ENCODE measurements at regions not wholly inside any gene's neighbourhood (a gene's known extent, or its start where the extent isn't known, plus 50 kb on each side); places are given as distances from the start of the nearest gene placed in this dataset.

GRCh38 chr3:194841515-194841841 is 155.8 kb downstream of the FAM43A start:
- Histone ChIP-seq H3K4me3 (ENCODE audit: low read depth, low read length) (no peak overlapping the region), H3K4me1 (ENCODE audit: control insufficient read depth, insufficient read depth, low read length) (no peaks in the 10 kb centered on the region), H3K27ac (ENCODE audit: extremely low read depth, low read depth, low read length) (no peak overlapping the region), H3K36me3 (ENCODE audit: control insufficient read depth in 2 of 2, insufficient read depth in 1 of 2, low read length in 2 of 2) (no peaks in the 10 kb centered on the region), H3K9me3 (ENCODE audit: control insufficient read depth, insufficient read depth, low read depth, low read length) (no peaks in the 10 kb centered on the region)
- TF ChIP-seq ZNF433 (tag by site-specific recombination; IDR thresholded peaks at IDR 0.05; ENCODE audit: low read depth), result no peak
- TF ChIP-seq ZNF24 (tag by site-specific recombination; IDR thresholded peaks at IDR 0.05), result no peak
- no peak for TF ChIP-seq ZFP41 (tag by site-specific recombination; IDR thresholded peaks at IDR 0.05; ENCODE audit: borderline replicate concordance)
- no peak for TF ChIP-seq ZBTB49 (tag by site-specific recombination; IDR thresholded peaks at IDR 0.05; ENCODE audit: low read depth)
- no peak for TF ChIP-seq ZNF221 (tag by site-specific recombination; IDR thresholded peaks at IDR 0.05; ENCODE audit: borderline replicate concordance)
- no peak for TF ChIP-seq GLI2 (tag by site-specific recombination; IDR thresholded peaks at IDR 0.05; ENCODE audit: borderline replicate concordance, low read depth)
- TF ChIP-seq TSHZ1 (tag by site-specific recombination; IDR thresholded peaks at IDR 0.05; ENCODE audit: borderline replicate concordance), result no peak
- no peak for TF ChIP-seq ZNF184 (tag by site-specific recombination; IDR thresholded peaks at IDR 0.05)
- no peak for TF ChIP-seq GLIS2 (tag by site-specific recombination; IDR thresholded peaks at IDR 0.05)
- no peak for TF ChIP-seq SETDB1 (IDR thresholded peaks at IDR 0.05; ENCODE audit: insufficient read length, low read length)
- no peak for TF ChIP-seq SP2 (tag by site-specific recombination; IDR thresholded peaks at IDR 0.05)
- TF ChIP-seq ZEB2 (tag by site-specific recombination; IDR thresholded peaks at IDR 0.05), result no peak
- TF ChIP-seq MZF1 (tag by site-specific recombination; IDR thresholded peaks at IDR 0.05; ENCODE audit: borderline replicate concordance), result no peak
- ChIA-PET POLR2A (interaction anchor here (1.5 kb wide), 1 partner anchor 155 kb away, joined by 4 read pairs; no protein-coding TSS in a partner anchor), CTCF (no interaction called here)

GRCh38 chr3:194843556-194843955 is 157.9 kb downstream of the FAM43A start:
- Histone ChIP-seq H3K9me3 (ENCODE audit: control insufficient read depth, insufficient read depth, low read depth, low read length) (no peaks in the 10 kb centered on the region), H3K36me3 (ENCODE audit: control insufficient read depth in 2 of 2, insufficient read depth in 1 of 2, low read length in 2 of 2) (no peaks in the 10 kb centered on the region), H3K4me1 (ENCODE audit: control insufficient read depth, insufficient read depth, low read length) (no peaks in the 10 kb centered on the region), H3K4me3 (ENCODE audit: low read depth, low read length) (no peak overlapping the region), H3K27ac (ENCODE audit: extremely low read depth, low read depth, low read length) (no peak overlapping the region)
- POLR2A ChIA-PET, result no interaction called here
- CTCF ChIA-PET, result no interaction called here
- TF ChIP-seq SCRT2 (tag by site-specific recombination; IDR thresholded peaks at IDR 0.05) (no peak), ZNF248 (tag by site-specific recombination; IDR thresholded peaks at IDR 0.05) (no peak), ZNF18 (tag by site-specific recombination; IDR thresholded peaks at IDR 0.05) (no peak), KLF1 (tag by site-specific recombination; IDR thresholded peaks at IDR 0.05) (no peak), ZNF138 (tag by site-specific recombination; IDR thresholded peaks at IDR 0.05; ENCODE audit: borderline replicate concordance) (no peak), ZSCAN4 (tag by site-specific recombination; IDR thresholded peaks at IDR 0.05) (no peak), ZBTB11 (tag by site-specific recombination; conservative IDR thresholded peaks at IDR 0.05; ENCODE audit: low read depth) (no peak), ZNF354C (tag by site-specific recombination; IDR thresholded peaks at IDR 0.05; ENCODE audit: borderline replicate concordance, low read depth) (no peak), SETDB1 (IDR thresholded peaks at IDR 0.05; ENCODE audit: insufficient read length, low read length) (no peak), HOXA7 (CRISPR knock-in tag; IDR thresholded peaks at IDR 0.05; ENCODE audit: borderline replicate concordance) (no peak), SALL2 (tag by site-specific recombination; IDR thresholded peaks at IDR 0.05; ENCODE audit: borderline replicate concordance) (no peak), RBAK (tag by site-specific recombination; IDR thresholded peaks at IDR 0.05) (no peak), ZNF600 (tag by site-specific recombination; IDR thresholded peaks at IDR 0.05) (no peak)
